ENCODE measurements at regions not wholly inside any gene's neighbourhood (a gene's known extent, or its start where the extent isn't known, plus 50 kb on each side); places are given as distances from the start of the nearest gene placed in this dataset.

DNA sequence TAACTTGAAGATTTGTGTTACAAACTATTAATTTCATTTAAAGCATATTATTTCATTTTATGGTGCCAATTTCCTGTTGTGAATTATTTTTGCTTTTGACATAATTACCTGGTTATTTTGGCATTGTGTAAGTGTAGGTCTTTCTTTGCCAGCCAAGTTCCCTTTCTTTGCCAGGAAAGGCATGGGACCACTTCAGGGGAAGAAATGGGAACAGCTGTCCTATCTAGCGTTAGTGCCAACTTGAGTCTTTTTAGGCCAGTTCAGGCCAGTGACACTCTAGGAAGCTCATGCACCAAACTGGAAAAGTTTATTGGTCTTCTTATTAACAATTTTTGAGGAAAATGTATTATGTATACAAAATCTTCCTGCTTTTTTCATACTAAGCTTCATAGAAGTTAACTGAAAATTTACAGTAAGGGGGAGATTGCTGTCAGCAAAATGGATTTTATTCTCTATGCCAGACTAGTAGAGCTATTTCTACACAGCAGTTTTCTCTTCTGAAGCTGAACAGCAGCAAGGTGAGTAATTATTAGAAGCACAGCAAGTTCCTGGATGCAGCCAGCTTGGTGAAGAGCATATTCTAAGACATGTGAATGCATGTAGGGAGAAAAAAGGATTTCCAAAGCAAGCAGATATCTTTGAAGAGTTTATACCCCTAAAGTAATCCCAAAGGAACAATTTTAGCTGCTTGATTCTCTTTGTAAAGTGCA, 914.6 kb upstream of the ADGRL4 start:
- TF ChIP-seq, protein P1, sequence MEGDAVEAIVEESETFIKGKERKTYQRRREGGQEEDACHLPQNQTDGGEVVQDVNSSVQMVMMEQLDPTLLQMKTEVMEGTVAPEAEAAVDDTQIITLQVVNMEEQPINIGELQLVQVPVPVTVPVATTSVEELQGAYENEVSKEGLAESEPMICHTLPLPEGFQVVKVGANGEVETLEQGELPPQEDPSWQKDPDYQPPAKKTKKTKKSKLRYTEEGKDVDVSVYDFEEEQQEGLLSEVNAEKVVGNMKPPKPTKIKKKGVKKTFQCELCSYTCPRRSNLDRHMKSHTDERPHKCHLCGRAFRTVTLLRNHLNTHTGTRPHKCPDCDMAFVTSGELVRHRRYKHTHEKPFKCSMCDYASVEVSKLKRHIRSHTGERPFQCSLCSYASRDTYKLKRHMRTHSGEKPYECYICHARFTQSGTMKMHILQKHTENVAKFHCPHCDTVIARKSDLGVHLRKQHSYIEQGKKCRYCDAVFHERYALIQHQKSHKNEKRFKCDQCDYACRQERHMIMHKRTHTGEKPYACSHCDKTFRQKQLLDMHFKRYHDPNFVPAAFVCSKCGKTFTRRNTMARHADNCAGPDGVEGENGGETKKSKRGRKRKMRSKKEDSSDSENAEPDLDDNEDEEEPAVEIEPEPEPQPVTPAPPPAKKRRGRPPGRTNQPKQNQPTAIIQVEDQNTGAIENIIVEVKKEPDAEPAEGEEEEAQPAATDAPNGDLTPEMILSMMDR (IDR thresholded peaks at IDR 0.05; ENCODE audit: poor library complexity, severe bottlenecking), result no peak
- TF ChIP-seq EZH2 (IDR thresholded peaks at IDR 0.05; ENCODE audit: borderline replicate concordance, insufficient read depth, low read length, poor library complexity, severe bottlenecking), result no peak
- TF ChIP-seq EP300 (conservative IDR thresholded peaks at IDR 0.05; ENCODE audit: poor library complexity, severe bottlenecking), result no peak
- no peak for TF ChIP-seq POLR2AphosphoS5 (IDR thresholded peaks at IDR 0.05)

Measured in neural cell (in vitro differentiated cells).